Progenitor cell of endocrine pancreas (in vitro differentiated cells): ENCODE measurements at regions not wholly inside any gene's neighbourhood (a gene's known extent, or its start where the extent isn't known, plus 50 kb on each side); places are given as distances from the start of the nearest gene placed in this dataset.

Experiments
- DNase-seq: peaks from one replicate; pipeline ENCODE4 v3.0.0; 2021; ENCODE audit warnings: low spot score; ENCODE audit not compliant: unreplicated experiment
- H3K27ac Mint-ChIP-seq: 2 replicates; pipeline ENCODE4 v1.8.0; 2021; ENCODE audit warnings: mild to moderate bottlenecking, moderate library complexity, mixed read lengths
- H3K27me3 Mint-ChIP-seq: 2 replicates; pipeline ENCODE4 v1.8.0; 2021; ENCODE audit warnings: mixed read lengths
- H3K36me3 Mint-ChIP-seq: 2 replicates; pipeline ENCODE4 v1.8.0; 2022; ENCODE audit warnings: mixed read lengths; ENCODE audit not compliant: insufficient read depth
- H3K4me1 Mint-ChIP-seq: 2 replicates; pipeline ENCODE4 v1.8.0; 2021; ENCODE audit warnings: low read depth, mixed read lengths
- H3K4me3 Mint-ChIP-seq: 2 replicates; pipeline ENCODE4 v1.8.0; 2021; ENCODE audit warnings: low read depth, mild to moderate bottlenecking, moderate library complexity, mixed read lengths
- H3K9me3 Mint-ChIP-seq: 2 replicates; pipeline ENCODE4 v1.8.0; 2021; ENCODE audit warnings: low read depth, mixed read lengths
- CTCF ChIP-seq: fragments of 200-600 bp; sonication (generic); IDR thresholded peaks from one replicate; pipeline ENCODE4 v1.5.0; 2021; ENCODE audit warnings: antibody characterized with exemption, mild to moderate bottlenecking; ENCODE audit not compliant: unreplicated experiment

- Mint-ChIP-seq H3K4me1 (no peaks in the 10 kb centered on the region), H3K4me3 (no peak overlapping the region), H3K27ac (no peak overlapping the region), H3K36me3 (no peaks in the 10 kb centered on the region), H3K9me3 (no peaks in the 10 kb centered on the region), H3K27me3 (peaks cover 40% of the 10 kb centered on the region)
- no peak for DNase-seq
- TF ChIP-seq CTCF, result no peak
These were observed 119.8 kb downstream of the TMEM132E start for GRCh38 chr17:34699181-34699580.

- Mint-ChIP-seq H3K27me3 (peaks cover 51% of the 10 kb centered on the region), H3K36me3 (no peaks in the 10 kb centered on the region), H3K4me1 (no peaks in the 10 kb centered on the region), H3K9me3 (peaks cover 4% of the 10 kb centered on the region), H3K4me3 (no peak overlapping the region), H3K27ac (no peak overlapping the region)
- DNase-seq, result no peak
- no peak for TF ChIP-seq CTCF
These were observed 113.5 kb downstream of the TMEM132E start for GRCh38 chr17:34692920-34693319.
